Kidney epithelial cell (primary cell): ENCODE measurements at regions not wholly inside any gene's neighbourhood (a gene's known extent, or its start where the extent isn't known, plus 50 kb on each side); places are given as distances from the start of the nearest gene placed in this dataset.

Experiments used
- DNase-seq: peaks from one replicate; pipeline ENCODE4 v3.0.0-alpha.2; 2010; ENCODE audit warnings: low read depth
- H3K27me3 ChIP-seq: 2 replicates; pipeline ENCODE4 v1.6.0; 2011; ENCODE audit warnings: low read length; ENCODE audit not compliant: control insufficient read depth, insufficient read depth
- H3K36me3 ChIP-seq: 2 replicates; pipeline ENCODE4 v1.5.1; 2011; ENCODE audit warnings: low read length; ENCODE audit not compliant: control insufficient read depth, insufficient read depth
- H3K4me3 ChIP-seq: 2 replicates; pipeline ENCODE4 v1.5.1; 2011; ENCODE audit warnings: low read depth, mild to moderate bottlenecking, control low read depth, low read length
- CTCF ChIP-seq: IDR thresholded peaks from 2 replicates; pipeline ENCODE4 v1.5.1; 2011; ENCODE audit warnings: mild to moderate bottlenecking, moderate library complexity, low read length, control low read depth, inconsistent platforms; ENCODE audit not compliant: insufficient read depth, poor library complexity, severe bottlenecking

GRCh38 chr2:75338461-75338860, 139.1 kb upstream of the TACR1 start:
- no peaks in the 10 kb centered on the region for H3K36me3 ChIP-seq
- TF ChIP-seq CTCF: no peak
- DNase-seq: no peak
- H3K27me3 ChIP-seq: no peaks in the 10 kb centered on the region
- no peak overlapping the region for H3K4me3 ChIP-seq

GRCh38 chr2:75337619-75338018, 138.3 kb upstream of the TACR1 start:
- no peak for DNase-seq
- no peak for TF ChIP-seq CTCF
- Histone ChIP-seq H3K27me3 (no peaks in the 10 kb centered on the region), H3K36me3 (no peaks in the 10 kb centered on the region), H3K4me3 (no peak overlapping the region)

GRCh38 chr2:75337016-75337415, 137.7 kb upstream of the TACR1 start:
- H3K4me3 ChIP-seq: no peak overlapping the region
- TF ChIP-seq CTCF: no peak
- no peaks in the 10 kb centered on the region for H3K27me3 ChIP-seq
- H3K36me3 ChIP-seq: no peaks in the 10 kb centered on the region
- no peak for DNase-seq

- no peaks in the 10 kb centered on the region for H3K27me3 ChIP-seq
- no peak for DNase-seq
- no peak overlapping the region for H3K4me3 ChIP-seq
- TF ChIP-seq CTCF: no peak
- no peaks in the 10 kb centered on the region for H3K36me3 ChIP-seq
These were observed 137.1 kb upstream of the TACR1 start for GRCh38 chr2:75336451-75336850.

- Histone ChIP-seq H3K27me3 (no peaks in the 10 kb centered on the region), H3K4me3 (no peak overlapping the region), H3K36me3 (no peaks in the 10 kb centered on the region)
- DNase-seq: no peak
- no peak for TF ChIP-seq CTCF
These were observed 134.8 kb upstream of the TACR1 start for GRCh38 chr2:75334076-75334475.

- H3K4me3 ChIP-seq: no peak overlapping the region
- H3K36me3 ChIP-seq: no peaks in the 10 kb centered on the region
- no peak for DNase-seq
- TF ChIP-seq CTCF: no peak
- no peaks in the 10 kb centered on the region for H3K27me3 ChIP-seq
These were observed 134.3 kb upstream of the TACR1 start for GRCh38 chr2:75333646-75334045.
